CD4-positive, alpha-beta T cell (primary cell): ENCODE measurements at regions not wholly inside any gene's neighbourhood (a gene's known extent, or its start where the extent isn't known, plus 50 kb on each side); places are given as distances from the start of the nearest gene placed in this dataset.

ENCODE experiments used
- ATAC-seq: fragments of 200-7000 bp; cut with Tn5 transposase; one replicate; pipeline ENCODE4 v1.10.0; 2022; ENCODE audit warnings: mild to moderate bottlenecking; ENCODE audit not compliant: poor library complexity
- CTCF ChIA-PET: fragments of 350-600 bp; sonication (Branson Sonifier 250); formaldehyde crosslinking; loops from one replicate; lab custom pipeline; 2021; ENCODE audit warnings: antibody characterized with exemption, inconsistent platforms; lab: Charles Lee
- POLR2A ChIA-PET: fragments of 350-600 bp; sonication (Branson Sonifier 250); formaldehyde crosslinking; loops from one replicate; lab custom pipeline; 2021; ENCODE audit warnings: antibody characterized with exemption, inconsistent platforms; lab: Charles Lee
- DNase-seq, 14 experiments: peaks; one replicate each; pipeline ENCODE4 v3.0.0-alpha.2; 2013 to 2020; ENCODE audit warnings: mixed read lengths in 2 of 14
- H3K27ac ChIP-seq, 2 donors: one replicate each; pipeline versions ENCODE4 v1.5.1 to v1.7.0; 2013; ENCODE audit warnings: low read length in 2 of 2, low read depth in 1 of 2, mild to moderate bottlenecking in 1 of 2
- H3K27me3 ChIP-seq, 2 experiments: 1 replicate in 1 of 2; 2 replicates in 1 of 2; pipeline versions ENCODE4 v1.6.1 to v1.7.0; 2013; ENCODE audit warnings: low read length in 2 of 2, control low read depth in 1 of 2, mild to moderate bottlenecking in 1 of 2, moderate library complexity in 1 of 2; ENCODE audit not compliant: insufficient read depth in 2 of 2, control insufficient read depth in 1 of 2
- H3K36me3 ChIP-seq: one replicate; pipeline ENCODE4 v1.6.1; 2013; ENCODE audit warnings: low read length, control low read depth; ENCODE audit not compliant: insufficient read depth
- H3K4me1 ChIP-seq: one replicate; pipeline ENCODE4 v1.6.1; 2013; ENCODE audit warnings: low read length, control low read depth; ENCODE audit not compliant: insufficient read depth
- H3K4me3 ChIP-seq: one replicate; pipeline ENCODE4 v1.5.1; 2013; ENCODE audit warnings: mild to moderate bottlenecking, low read length, moderate library complexity
- H3K9me3 ChIP-seq, 2 experiments: 1 replicate in 1 of 2; 2 replicates in 1 of 2; pipeline versions ENCODE4 v1.6.1 to v1.7.0; 2013; ENCODE audit warnings: low read length in 2 of 2, mild to moderate bottlenecking in 2 of 2, control low read depth in 1 of 2, moderate library complexity in 1 of 2; ENCODE audit not compliant: control insufficient read depth in 1 of 2, insufficient read depth in 1 of 2
- H3K27ac Mint-ChIP-seq: one replicate; pipeline ENCODE4 v1.8.0; 2020; ENCODE audit warnings: mixed read lengths
- H3K27me3 Mint-ChIP-seq: one replicate; pipeline ENCODE4 v1.8.0; 2021; ENCODE audit warnings: mixed read lengths
- H3K36me3 Mint-ChIP-seq: one replicate; pipeline ENCODE4 v1.8.0; 2021; ENCODE audit warnings: low read depth, mixed read lengths
- H3K4me1 Mint-ChIP-seq: one replicate; pipeline ENCODE4 v1.8.0; 2021; ENCODE audit warnings: low read depth, mixed read lengths
- H3K4me3 Mint-ChIP-seq: one replicate; pipeline ENCODE4 v1.8.0; 2020; ENCODE audit warnings: mild to moderate bottlenecking, mixed read lengths
- H3K9me3 Mint-ChIP-seq: one replicate; pipeline ENCODE4 v1.8.0; 2020; ENCODE audit warnings: mixed read lengths
- CTCF ChIP-seq: fragments of 200-600 bp; IDR thresholded peaks from one replicate; pipeline ENCODE4 v1.8.0; 2022; ENCODE audit warnings: antibody characterized with exemption, mild to moderate bottlenecking
- intact Hi-C, 2 experiments: fragments of 100-400 bp; cut with DNase I in 1 of 2; cut with micrococcal nuclease in 1 of 2; formaldehyde crosslinking; loops; one replicate each; pipeline versions ENCODE4 v1.15.1 to v1.9.0; 2023 to 2025; cut with DNase I, micrococcal nuclease

DNA sequence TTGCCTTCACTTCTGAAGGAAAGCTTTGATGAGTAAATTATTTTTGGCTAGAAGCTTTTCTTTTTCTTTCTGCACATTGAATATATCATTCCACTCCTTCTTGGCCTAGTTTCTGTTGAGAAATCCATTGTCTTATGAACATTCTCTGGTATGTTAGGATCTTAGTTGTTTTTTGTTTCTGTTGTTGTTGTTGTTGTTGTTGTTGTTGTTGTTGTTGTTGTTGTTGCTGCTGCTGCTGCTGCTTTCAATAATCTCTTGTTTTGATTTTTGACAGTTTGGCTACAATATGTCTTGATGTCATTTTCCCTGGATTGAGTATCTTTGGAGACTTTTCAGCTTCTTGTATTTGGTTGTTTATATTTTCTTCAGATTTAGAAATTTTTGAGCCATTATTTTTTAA is 836.5 kb upstream of the MAN1A1 start:
- no peak for TF ChIP-seq CTCF
- H3K36me3 Mint-ChIP-seq, result no peaks in the 10 kb centered on the region
- Histone ChIP-seq H3K4me1 (no peaks in the 10 kb centered on the region), H3K4me3 (no peak overlapping the region), H3K27me3 (no peaks in the 10 kb centered on the region), H3K27ac (no peak overlapping the region), H3K36me3 (no peaks in the 10 kb centered on the region), H3K9me3 (peaks cover 0 to 3% of the 10 kb centered on the region in 2 experiments)
- H3K27me3 Mint-ChIP-seq, result no peaks in the 10 kb centered on the region
- ChIA-PET POLR2A (no interaction called here), CTCF (no interaction called here)
- H3K9me3 Mint-ChIP-seq, result no peaks in the 10 kb centered on the region
- no peak overlapping the region for H3K27ac Mint-ChIP-seq
- ATAC-seq, result no peak
- DNase-seq, result no peak
- intact Hi-C loops, result no loop called here
- no peak overlapping the region for H3K4me3 Mint-ChIP-seq
- no peaks in the 10 kb centered on the region for H3K4me1 Mint-ChIP-seq

DNA sequence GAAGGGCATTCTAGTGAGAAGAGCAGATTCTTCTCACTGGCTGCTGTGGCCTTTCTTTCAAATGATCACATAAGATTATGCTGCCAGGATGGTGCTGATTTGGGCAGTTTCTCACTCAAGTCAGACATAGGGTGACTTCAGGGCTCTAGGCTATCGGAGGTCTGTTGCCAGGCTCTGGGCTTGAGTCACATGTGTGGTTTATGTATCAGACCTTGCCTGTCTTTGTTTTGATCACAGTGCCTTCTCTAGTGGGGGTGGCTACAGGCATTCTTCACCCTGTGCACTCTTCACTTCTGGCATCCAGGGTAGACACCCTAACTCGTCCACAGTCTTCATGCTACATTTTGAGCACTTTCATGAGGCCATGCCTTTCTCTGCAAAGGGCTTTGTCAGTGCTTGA is 823.7 kb upstream of the MAN1A1 start:
- H3K27me3 Mint-ChIP-seq, result no peaks in the 10 kb centered on the region
- H3K4me1 Mint-ChIP-seq, result no peaks in the 10 kb centered on the region
- H3K27ac Mint-ChIP-seq, result no peak overlapping the region
- H3K36me3 Mint-ChIP-seq, result no peaks in the 10 kb centered on the region
- no peaks in the 10 kb centered on the region for H3K9me3 Mint-ChIP-seq
- intact Hi-C loops, result no loop called here
- ChIA-PET POLR2A (no interaction called here), CTCF (no interaction called here)
- no peak for TF ChIP-seq CTCF
- no peak overlapping the region for H3K4me3 Mint-ChIP-seq
- DNase-seq (no peak), ATAC-seq (no peak)
- no peak overlapping the region for H3K27ac ChIP-seq
- H3K27me3 ChIP-seq, result no peaks in the 10 kb centered on the region
- H3K4me1 ChIP-seq, result no peaks in the 10 kb centered on the region
- no peak overlapping the region for H3K4me3 ChIP-seq
- H3K36me3 ChIP-seq, result no peaks in the 10 kb centered on the region
- no peaks in the 10 kb centered on the region for H3K9me3 ChIP-seq

DNA sequence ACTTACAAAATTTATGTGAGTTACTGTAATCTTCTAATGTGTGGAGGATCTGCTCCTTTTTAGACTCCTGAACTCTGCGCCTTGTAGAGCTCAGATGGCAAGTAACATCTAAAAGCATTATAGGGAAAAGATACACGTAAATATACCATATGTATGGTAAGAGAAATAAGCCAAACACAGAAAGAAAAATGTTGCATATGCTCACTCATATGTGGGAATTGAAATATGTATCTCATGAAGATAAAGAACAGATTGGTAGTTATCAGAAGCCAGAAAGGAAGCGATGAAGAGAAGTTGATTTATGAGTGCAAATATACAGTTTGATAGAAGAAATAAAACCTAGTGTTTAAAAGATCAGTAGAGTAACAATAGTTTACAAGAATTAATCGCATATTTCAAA is 815.0 kb upstream of the MAN1A1 start:
- Mint-ChIP-seq H3K27me3 (no peaks in the 10 kb centered on the region), H3K4me3 (no peak overlapping the region), H3K9me3 (no peaks in the 10 kb centered on the region), H3K27ac (no peak overlapping the region), H3K4me1 (no peaks in the 10 kb centered on the region), H3K36me3 (no peaks in the 10 kb centered on the region)
- no peaks in the 10 kb centered on the region for H3K4me1 ChIP-seq
- ATAC-seq, result no peak
- ChIA-PET CTCF (no interaction called here), POLR2A (no interaction called here)
- intact Hi-C loops, result no loop called here
- no peaks in the 10 kb centered on the region for H3K9me3 ChIP-seq
- TF ChIP-seq CTCF, result no peak
- H3K27me3 ChIP-seq, result no peaks in the 10 kb centered on the region
- H3K36me3 ChIP-seq, result no peaks in the 10 kb centered on the region
- H3K27ac ChIP-seq, result no peak overlapping the region
- no peak for DNase-seq
- H3K4me3 ChIP-seq, result no peak overlapping the region
